ENCODE measurements at regions not wholly inside any gene's neighbourhood (a gene's known extent, or its start where the extent isn't known, plus 50 kb on each side); places are given as distances from the start of the nearest gene placed in this dataset.

- TF ChIP-seq CTCF (IDR thresholded peaks at IDR 0.05), result no peak
- Mint-ChIP-seq H3K9me3 (peaks cover 0 to 5% (median 0%) of the 10 kb centered on the region in 7 donors), H3K36me3 (no peaks in the 10 kb centered on the region), H3K4me1 (peaks cover 14% of the 10 kb centered on the region), H3K27ac (peak overlapping the region in 2 of 7 donors; percentile 3 to 25), H3K4me3 (no peak overlapping the region), H3K27me3 (ENCODE audit: low read depth in 3 of 3) (peaks cover 10 to 14% (median 11%) of the 10 kb centered on the region in 3 donors)
- Histone ChIP-seq H3K79me2 (ENCODE audit: insufficient read depth, low read length) (no peaks in the 10 kb centered on the region), H3K4me2 (replicated peaks; ENCODE audit: extremely low read depth, low read length, poor library complexity, severe bottlenecking) (no peak overlapping the region), H4K20me1 (ENCODE audit: insufficient read depth, low read length) (no peaks in the 10 kb centered on the region), H3K4me3 (replicated peaks in 1 of 3; ENCODE audit: low read depth in 2 of 3, low read length in 3 of 3) (no peak overlapping the region), H3K4me1 (ENCODE audit: control insufficient read depth in 1 of 2, insufficient read depth in 2 of 2, low read length in 2 of 2) (peaks cover 2 to 8% of the 10 kb centered on the region in 2 donors), H3K27me3 (ENCODE audit: control insufficient read depth in 2 of 2, insufficient read depth in 2 of 2, low read length in 2 of 2) (no peaks in the 10 kb centered on the region), H3K9ac (ENCODE audit: insufficient read depth, low read length, poor library complexity, severe bottlenecking) (no peak overlapping the region), H2AFZ (ENCODE audit: insufficient read depth, low read depth, low read length, poor library complexity, severe bottlenecking) (no peak overlapping the region), H3K27ac (ENCODE audit: low read depth in 1 of 2, low read length in 2 of 2) (no peak overlapping the region), H3K36me3 (replicated peaks in 1 of 2; ENCODE audit: control insufficient read depth in 1 of 2, insufficient read depth in 2 of 2, low read length in 2 of 2) (no peaks in the 10 kb centered on the region), H3K9me3 (replicated peaks in 1 of 2; ENCODE audit: control insufficient read depth in 1 of 2, insufficient read depth in 1 of 2, low read length in 2 of 2) (no peaks in the 10 kb centered on the region)
- no peak for DNase-seq
- 97% methylated on average over 3 of the region's 7 CpGs for WGBS (ENCODE audit: insufficient coverage)
- intact Hi-C loops (cut with micrococcal nuclease), result no loop called here
These were observed 108.7 kb downstream of the BDH1 start for GRCh38 chr3:197447057-197447456.

- intact Hi-C loops (cut with micrococcal nuclease), result no loop called here
- no peaks in the 10 kb centered on the region for H3K36me3 ChIP-seq (replicated peaks in 1 of 2; ENCODE audit: control insufficient read depth in 1 of 2, insufficient read depth in 2 of 2, low read length in 2 of 2)
- H3K9me3 Mint-ChIP-seq, result peaks cover 0 to 7% (median 0%) of the 10 kb centered on the region in 7 donors
- H3K4me1 Mint-ChIP-seq, result peaks cover 14% of the 10 kb centered on the region
- H3K9ac ChIP-seq (ENCODE audit: insufficient read depth, low read length, poor library complexity, severe bottlenecking), result no peak overlapping the region
- H3K27me3 ChIP-seq (ENCODE audit: control insufficient read depth in 2 of 2, insufficient read depth in 2 of 2, low read length in 2 of 2), result no peaks in the 10 kb centered on the region
- peaks cover 2 to 8% of the 10 kb centered on the region in 2 donors for H3K4me1 ChIP-seq (ENCODE audit: control insufficient read depth in 1 of 2, insufficient read depth in 2 of 2, low read length in 2 of 2)
- H3K4me3 ChIP-seq (replicated peaks in 1 of 3; ENCODE audit: low read depth in 2 of 3, low read length in 3 of 3), result no peak overlapping the region
- H3K9me3 ChIP-seq (replicated peaks in 1 of 2; ENCODE audit: control insufficient read depth in 1 of 2, insufficient read depth in 1 of 2, low read length in 2 of 2), result no peaks in the 10 kb centered on the region
- H3K4me3 Mint-ChIP-seq, result no peak overlapping the region
- no peak overlapping the region for H3K27ac Mint-ChIP-seq
- no peaks in the 10 kb centered on the region for H3K79me2 ChIP-seq (ENCODE audit: insufficient read depth, low read length)
- 93% methylated on average over 5 of the region's 9 CpGs for WGBS (ENCODE audit: insufficient coverage)
- no peak for TF ChIP-seq CTCF (IDR thresholded peaks at IDR 0.05)
- no peak overlapping the region for H3K4me2 ChIP-seq (replicated peaks; ENCODE audit: extremely low read depth, low read length, poor library complexity, severe bottlenecking)
- H2AFZ ChIP-seq (ENCODE audit: insufficient read depth, low read depth, low read length, poor library complexity, severe bottlenecking), result no peak overlapping the region
- DNase-seq, result no peak
- H3K27me3 Mint-ChIP-seq (ENCODE audit: low read depth in 3 of 3), result peaks cover 10 to 14% (median 12%) of the 10 kb centered on the region in 3 donors
- H3K36me3 Mint-ChIP-seq, result no peaks in the 10 kb centered on the region
- no peak overlapping the region for H3K27ac ChIP-seq (ENCODE audit: low read depth in 1 of 2, low read length in 2 of 2)
- no peaks in the 10 kb centered on the region for H4K20me1 ChIP-seq (ENCODE audit: insufficient read depth, low read length)
These were observed 109.1 kb downstream of the BDH1 start for GRCh38 chr3:197446700-197447056.
